SK-N-SH (cell line): ENCODE measurements at regions not wholly inside any gene's neighbourhood (a gene's known extent, or its start where the extent isn't known, plus 50 kb on each side); places are given as distances from the start of the nearest gene placed in this dataset.

ENCODE experiments used
- CHD2 ChIP-seq: fragments of 150-350 bp; IDR thresholded peaks from 2 replicates; pipeline ENCODE4 v1.6.1; 2018; ENCODE audit warnings: low read length; ENCODE audit not compliant: partially characterized antibody
- CTCF ChIP-seq: fragments of 200-600 bp; sonication (generic); IDR thresholded peaks from 2 replicates; pipeline ENCODE4 v1.6.1; 2017; ENCODE audit warnings: antibody characterized with exemption, mild to moderate bottlenecking, moderate library complexity
- EP300 ChIP-seq, 2 experiments: IDR thresholded peaks; 2 replicates each; pipeline versions ENCODE4 v1.4.0 to v1.6.1; 2012; ENCODE audit warnings: borderline replicate concordance in 1 of 2, low read depth in 1 of 2, low read length in 1 of 2
- EZH2phosphoT487 ChIP-seq: fragments of 200-600 bp; sonication (generic); IDR thresholded peaks from 2 replicates; pipeline ENCODE4 v1.6.1; 2017; ENCODE audit warnings: low read depth, mixed run types, mild to moderate bottlenecking, antibody characterized with exemption, moderate library complexity, borderline replicate concordance
- FOSL2 ChIP-seq: IDR thresholded peaks from 2 replicates; pipeline ENCODE4 v1.4.0; 2012; ENCODE audit warnings: low read depth, mild to moderate bottlenecking, moderate library complexity, borderline replicate concordance
- GABPA ChIP-seq: IDR thresholded peaks from 2 replicates; pipeline ENCODE4 v1.4.0; 2012; ENCODE audit warnings: low read depth, mild to moderate bottlenecking
- NRF1 ChIP-seq: IDR thresholded peaks from 2 replicates; pipeline ENCODE4 v1.6.1; 2012; ENCODE audit warnings: low read depth, mild to moderate bottlenecking, low read length
- PBX3 ChIP-seq: IDR thresholded peaks from 2 replicates; pipeline ENCODE4; 2012
- POLR2AphosphoS5 ChIP-seq: IDR thresholded peaks from 2 replicates; pipeline ENCODE4 v1.6.1; 2012; ENCODE audit warnings: low read depth, low read length
- SIN3A ChIP-seq: IDR thresholded peaks from 2 replicates; pipeline ENCODE4 v1.6.1; 2012; ENCODE audit warnings: low read depth, mild to moderate bottlenecking, low read length, moderate library complexity, borderline replicate concordance
- SMC3 ChIP-seq: IDR thresholded peaks from 2 replicates; pipeline ENCODE4 v1.6.1; 2012; ENCODE audit warnings: low read depth, low read length, improper control_type of control experiment
- USF2 ChIP-seq: fragments of 150-350 bp; IDR thresholded peaks from 2 replicates; pipeline ENCODE4 v1.6.1; 2017; ENCODE audit warnings: antibody characterized with exemption, low read length, low read depth, borderline replicate concordance
- YY1 ChIP-seq: IDR thresholded peaks from 2 replicates; pipeline ENCODE4 v1.4.0; 2012; ENCODE audit warnings: low read depth, mild to moderate bottlenecking

DNA sequence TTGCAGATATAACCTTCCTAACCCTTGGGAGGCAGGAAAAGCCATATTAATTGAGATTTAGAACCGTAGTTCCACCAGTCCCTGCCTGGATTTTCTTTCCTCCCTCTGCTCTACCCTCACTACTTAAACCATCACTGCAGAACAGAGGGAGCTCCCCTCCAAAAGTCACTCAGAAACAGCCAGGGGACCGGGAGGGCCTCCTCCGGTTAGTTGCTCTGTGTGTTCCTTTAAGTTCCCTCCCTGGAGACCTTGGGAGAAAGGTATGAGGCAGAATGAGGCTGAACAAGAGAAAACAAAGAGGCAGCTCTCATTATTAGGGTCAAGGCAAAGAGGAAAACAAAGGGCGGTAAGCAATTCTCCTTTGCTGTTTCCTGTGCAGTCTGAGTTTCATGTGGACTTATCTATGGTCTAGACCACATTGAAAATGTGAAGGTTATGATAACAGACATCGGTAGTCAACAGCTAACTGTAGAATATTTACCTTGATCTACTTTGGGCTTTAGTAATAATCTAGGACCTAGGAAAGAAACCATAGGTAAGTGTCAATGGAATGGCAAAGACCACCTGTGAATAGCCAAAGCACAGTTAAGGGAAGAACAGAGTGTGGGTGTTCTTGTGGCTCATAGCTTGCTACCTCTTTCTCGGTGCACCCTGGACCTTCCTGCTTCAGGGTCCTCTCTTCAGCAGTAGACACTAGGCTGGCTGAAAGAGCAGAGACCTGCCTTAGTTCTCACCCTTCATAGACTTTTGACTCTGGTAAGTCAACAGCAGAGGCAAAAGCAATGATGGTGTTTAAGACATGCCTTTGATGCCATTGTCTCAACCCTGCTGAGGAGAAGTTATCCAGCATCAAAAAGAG is 250.9 kb upstream of the CITED2 start:
- TF ChIP-seq POLR2AphosphoS5 (no peak), SMC3 (no peak), CTCF (no peak), SIN3A (no peak), EP300 (IDR thresholded peaks at IDR 0.05; ENCODE audit: borderline replicate concordance in 1 of 2, low read depth in 1 of 2, low read length in 1 of 2) (no peak), CHD2 (no peak), EZH2phosphoT487 (no peak), YY1 (no peak), GABPA (no peak), PBX3 (no peak), USF2 (no peak), FOSL2 (no peak), NRF1 (no peak)
